Omental fat pad (tissue), 3 donors: ENCODE measurements at regions not wholly inside any gene's neighbourhood (a gene's known extent, or its start where the extent isn't known, plus 50 kb on each side); places are given as distances from the start of the nearest gene placed in this dataset.

Experiments
- ATAC-seq: fragments of 150-250 bp; one replicate; pipeline ENCODE4 v1.9.1; 2016; ENCODE audit warnings: mild to moderate bottlenecking, moderate library complexity; ENCODE audit not compliant: low FRiP score
- DNase-seq: peaks from one replicate; pipeline ENCODE4 v3.0.0-alpha.2; 2019; ENCODE audit warnings: low spot score
- TF ChIP-seq, protein P1 (sequence below), 3 donors: fragments of 450-650 bp; IDR thresholded peaks; one replicate each; pipeline ENCODE4 v1.5.1; 2016 to 2017; ENCODE audit warnings: antibody characterized with exemption in 3 of 3, mild to moderate bottlenecking in 3 of 3, moderate library complexity in 2 of 3

GRCh38 chr20:12076200-12076599 lies 158.5 kb downstream of the BTBD3 start:
- no peak for DNase-seq
- no peak for ATAC-seq

DNA sequence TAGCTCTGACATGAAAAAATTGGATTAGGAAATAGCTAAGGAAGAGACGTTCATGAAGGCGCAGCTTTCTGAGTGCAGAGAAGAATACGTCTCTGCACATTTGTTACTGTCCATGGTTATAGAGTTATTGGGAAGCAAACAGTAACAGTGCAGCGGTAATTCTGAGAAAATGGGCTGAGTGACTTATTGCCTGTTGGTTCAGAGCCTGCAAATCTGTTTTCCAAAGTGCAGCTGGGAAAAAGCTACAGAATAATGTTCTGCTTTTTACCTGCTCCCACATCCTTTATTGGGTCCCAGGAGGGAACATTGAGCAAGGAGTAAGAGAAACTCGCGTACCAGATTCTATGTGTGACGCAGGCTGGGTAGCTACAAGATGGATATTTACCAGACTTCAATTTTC lies 160.2 kb downstream of the BTBD3 start:
- ATAC-seq (no peak), DNase-seq (no peak)

More at GRCh38 chr20:12076200-12076599, 158.5 kb downstream of the BTBD3 start:
- TF ChIP-seq, protein P1, sequence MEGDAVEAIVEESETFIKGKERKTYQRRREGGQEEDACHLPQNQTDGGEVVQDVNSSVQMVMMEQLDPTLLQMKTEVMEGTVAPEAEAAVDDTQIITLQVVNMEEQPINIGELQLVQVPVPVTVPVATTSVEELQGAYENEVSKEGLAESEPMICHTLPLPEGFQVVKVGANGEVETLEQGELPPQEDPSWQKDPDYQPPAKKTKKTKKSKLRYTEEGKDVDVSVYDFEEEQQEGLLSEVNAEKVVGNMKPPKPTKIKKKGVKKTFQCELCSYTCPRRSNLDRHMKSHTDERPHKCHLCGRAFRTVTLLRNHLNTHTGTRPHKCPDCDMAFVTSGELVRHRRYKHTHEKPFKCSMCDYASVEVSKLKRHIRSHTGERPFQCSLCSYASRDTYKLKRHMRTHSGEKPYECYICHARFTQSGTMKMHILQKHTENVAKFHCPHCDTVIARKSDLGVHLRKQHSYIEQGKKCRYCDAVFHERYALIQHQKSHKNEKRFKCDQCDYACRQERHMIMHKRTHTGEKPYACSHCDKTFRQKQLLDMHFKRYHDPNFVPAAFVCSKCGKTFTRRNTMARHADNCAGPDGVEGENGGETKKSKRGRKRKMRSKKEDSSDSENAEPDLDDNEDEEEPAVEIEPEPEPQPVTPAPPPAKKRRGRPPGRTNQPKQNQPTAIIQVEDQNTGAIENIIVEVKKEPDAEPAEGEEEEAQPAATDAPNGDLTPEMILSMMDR (IDR thresholded peaks at IDR 0.05) = no peak

GRCh38 chr20:12079490-12079889 lies 161.8 kb downstream of the BTBD3 start:
- TF ChIP-seq, protein P1 (IDR thresholded peaks at IDR 0.05) = no peak
- DNase-seq (no peak), ATAC-seq (no peak)

More for the DNA sequence above, 160.2 kb downstream of the BTBD3 start:
- TF ChIP-seq, protein P1 (IDR thresholded peaks at IDR 0.05) = no peak

GRCh38 chr20:12083269-12083668 lies 165.6 kb downstream of the BTBD3 start:
- TF ChIP-seq, protein P1 (IDR thresholded peaks at IDR 0.05) = no peak
- no peak for ATAC-seq
- DNase-seq = no peak

GRCh38 chr20:12084482-12084881 lies 166.8 kb downstream of the BTBD3 start:
- ATAC-seq (no peak), DNase-seq (no peak)
- TF ChIP-seq, protein P1 (IDR thresholded peaks at IDR 0.05) = no peak

DNA sequence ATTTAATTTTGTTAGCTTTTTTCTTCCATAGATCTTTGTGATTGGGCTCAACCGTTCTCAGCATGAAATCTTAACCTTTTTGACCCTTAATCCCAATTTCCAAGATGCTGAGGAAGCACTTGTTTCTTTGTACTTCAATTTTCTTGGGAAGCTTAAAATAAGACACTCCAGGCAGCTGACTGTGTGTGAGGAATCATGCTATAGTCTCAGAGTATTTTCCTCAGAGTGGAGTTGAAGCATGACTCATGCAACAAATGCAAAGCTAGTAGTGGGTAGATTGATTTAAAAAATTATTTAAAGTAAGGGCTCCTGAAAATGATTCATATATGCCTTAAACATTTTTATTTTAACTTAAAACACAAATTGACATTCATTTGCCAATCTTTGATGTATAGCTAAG lies 168.7 kb downstream of the BTBD3 start:
- DNase-seq (no peak), ATAC-seq (no peak)
- TF ChIP-seq, protein P1 (IDR thresholded peaks at IDR 0.05) = no peak

DNA sequence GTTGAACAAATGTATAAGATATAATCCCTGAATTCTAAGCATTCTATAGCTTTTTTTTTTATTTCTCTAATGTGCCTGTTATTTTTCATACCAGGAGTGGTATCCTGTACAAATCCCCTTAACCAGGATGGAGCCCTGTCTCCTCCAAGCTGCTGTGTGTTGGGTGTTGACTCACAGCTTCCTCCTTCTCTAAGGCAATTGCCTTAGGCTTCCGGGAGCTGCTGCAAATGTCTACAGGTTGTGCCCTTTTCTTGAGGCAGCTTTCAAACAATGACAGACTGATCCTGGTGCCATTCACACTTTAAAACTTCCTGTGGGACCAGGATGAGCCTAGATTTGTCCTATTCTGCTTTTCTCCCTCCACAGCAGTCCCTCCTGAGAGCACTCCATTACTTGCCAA lies 173.2 kb downstream of the BTBD3 start:
- TF ChIP-seq, protein P1 (IDR thresholded peaks at IDR 0.05) = no peak
- ATAC-seq = no peak
- no peak for DNase-seq
